ENCODE measurements at regions not wholly inside any gene's neighbourhood (a gene's known extent, or its start where the extent isn't known, plus 50 kb on each side); places are given as distances from the start of the nearest gene placed in this dataset.

DNA sequence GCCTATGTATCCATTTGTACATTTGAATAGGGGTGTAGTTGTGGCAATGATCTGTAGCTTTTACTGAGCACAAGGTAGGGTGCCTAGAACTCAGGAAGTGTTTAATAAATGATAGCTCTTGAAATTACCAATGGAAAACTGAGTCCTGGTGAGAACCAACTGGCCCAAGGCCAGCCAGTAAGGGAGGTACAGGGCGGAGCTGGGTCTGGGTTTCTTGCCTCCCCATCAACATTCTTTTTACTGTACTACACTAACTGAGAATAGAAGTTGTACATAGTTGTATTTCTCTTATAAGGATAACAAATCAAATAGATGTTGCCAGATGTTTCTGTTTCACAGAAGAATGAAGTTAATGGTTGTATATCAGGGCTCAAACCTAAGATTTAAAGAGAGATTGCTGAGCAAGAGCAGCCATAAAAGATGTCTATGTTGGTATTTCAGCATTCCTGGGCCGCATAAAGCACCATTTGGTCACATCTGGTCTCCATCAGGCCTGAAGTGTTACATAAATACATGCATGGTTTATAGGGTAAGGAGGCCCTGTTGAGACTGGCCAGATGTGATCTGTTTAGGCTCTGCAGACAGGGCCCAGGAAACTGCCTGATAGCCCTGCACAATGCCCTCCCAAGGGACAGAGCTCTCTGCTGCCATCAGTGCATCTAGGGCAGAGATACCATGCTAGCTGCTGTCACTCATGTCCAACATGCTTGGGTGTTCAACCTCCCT, 210.5 kb downstream of the NXNL2 start:
- TF ChIP-seq CTCF (IDR thresholded peaks at IDR 0.05; ENCODE audit: insufficient read depth, low read depth, low read length) (no peak), EZH2 (IDR thresholded peaks at IDR 0.05; ENCODE audit: insufficient read depth, low read length) (no peak)

Data from astrocyte (in vitro differentiated cells and primary cell).